Subcutaneous abdominal adipose tissue (tissue), 5 donors: ENCODE measurements at regions not wholly inside any gene's neighbourhood (a gene's known extent, or its start where the extent isn't known, plus 50 kb on each side); places are given as distances from the start of the nearest gene placed in this dataset.

Source experiments
- H3K27ac ChIP-seq: one replicate; pipeline ENCODE4 v1.7.0; 2013; ENCODE audit warnings: low read depth, mild to moderate bottlenecking, inconsistent platforms, low read length, moderate library complexity
- H3K27me3 ChIP-seq, 5 donors: one replicate each; pipeline ENCODE4 v1.7.0; 2013; ENCODE audit warnings: low read length in 5 of 5, inconsistent platforms in 1 of 5; ENCODE audit not compliant: control insufficient read depth in 5 of 5, insufficient read depth in 4 of 5
- H3K36me3 ChIP-seq, 5 donors: one replicate each; pipeline ENCODE4 v1.7.0; 2013; ENCODE audit warnings: low read length in 5 of 5; ENCODE audit not compliant: control insufficient read depth in 5 of 5, insufficient read depth in 5 of 5
- H3K4me1 ChIP-seq, 5 donors: one replicate each; pipeline ENCODE4 v1.7.0; 2013; ENCODE audit warnings: low read length in 5 of 5, mild to moderate bottlenecking in 3 of 5, moderate library complexity in 1 of 5; ENCODE audit not compliant: control insufficient read depth in 5 of 5, insufficient read depth in 5 of 5
- H3K4me3 ChIP-seq, 5 donors: one replicate each; pipeline ENCODE4 v1.7.0; 2013; ENCODE audit warnings: low read length in 5 of 5, low read depth in 1 of 5
- H3K9ac ChIP-seq, 5 donors: one replicate each; pipeline ENCODE4 v1.7.0; 2013; ENCODE audit warnings: low read length in 5 of 5, mild to moderate bottlenecking in 4 of 5, moderate library complexity in 3 of 5
- H3K9me3 ChIP-seq, 5 donors: one replicate each; pipeline ENCODE4 v1.7.0; 2013; ENCODE audit warnings: low read length in 5 of 5; ENCODE audit not compliant: control insufficient read depth in 5 of 5
- donor health status: healthy.
- donor health status: healthy.
- donor health status: healthy.
- donor health status: healthy.
- donor health status: healthy.

GRCh38 chr4:1503583-1504471 is 97.6 kb upstream of the NKX1-1 start:
- no peaks in the 10 kb centered on the region for H3K36me3 ChIP-seq
- H3K27me3 ChIP-seq, result peaks cover 0 to 39% (median 18%) of the 10 kb centered on the region in 5 donors
- H3K4me1 ChIP-seq, result peaks cover 0 to 19% (median 0%) of the 10 kb centered on the region in 5 donors
- no peak overlapping the region for H3K9ac ChIP-seq
- H3K27ac ChIP-seq, result no peak overlapping the region
- no peak overlapping the region for H3K4me3 ChIP-seq
- no peaks in the 10 kb centered on the region for H3K9me3 ChIP-seq

GRCh38 chr4:1502976-1503375 is 96.7 kb upstream of the NKX1-1 start:
- H3K27ac ChIP-seq, result no peak overlapping the region
- H3K4me3 ChIP-seq, result no peak overlapping the region
- peaks cover 0 to 32% (median 14%) of the 10 kb centered on the region in 5 donors for H3K27me3 ChIP-seq

DNA sequence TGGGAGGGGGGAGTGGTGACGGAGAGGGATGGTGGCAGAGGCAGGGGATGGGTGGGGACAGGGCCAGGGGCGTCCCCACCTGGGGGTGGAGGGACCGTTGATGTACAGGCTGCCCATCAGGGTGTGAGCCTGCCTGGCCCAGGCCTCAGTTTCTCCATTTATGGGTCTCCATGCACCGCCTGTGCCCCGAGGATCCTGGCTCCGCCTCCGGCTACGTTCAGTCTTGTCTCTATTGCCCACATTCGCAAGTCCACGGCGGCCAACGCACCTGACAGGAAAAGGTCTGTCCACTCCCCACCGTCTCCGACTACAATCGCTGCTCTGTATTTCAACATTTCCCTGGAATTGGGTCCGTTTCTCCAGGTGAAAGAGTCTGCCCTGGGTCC is 96.3 kb upstream of the NKX1-1 start:
- Histone ChIP-seq H3K4me1 (peaks cover 0 to 19% (median 0%) of the 10 kb centered on the region in 5 donors), H3K9me3 (no peaks in the 10 kb centered on the region), H3K4me3 (no peak overlapping the region), H3K27ac (no peak overlapping the region), H3K36me3 (no peaks in the 10 kb centered on the region), H3K27me3 (peaks cover 0 to 30% (median 14%) of the 10 kb centered on the region in 5 donors), H3K9ac (no peak overlapping the region)

More at GRCh38 chr4:1502976-1503375, 96.7 kb upstream of the NKX1-1 start:
- no peak overlapping the region for H3K9ac ChIP-seq
- no peaks in the 10 kb centered on the region for H3K36me3 ChIP-seq
- peaks cover 0 to 19% (median 0%) of the 10 kb centered on the region in 5 donors for H3K4me1 ChIP-seq
- no peaks in the 10 kb centered on the region for H3K9me3 ChIP-seq

GRCh38 chr4:1501754-1502500 is 95.7 kb upstream of the NKX1-1 start:
- Histone ChIP-seq H3K4me3 (no peak overlapping the region), H3K36me3 (no peaks in the 10 kb centered on the region), H3K9ac (no peak overlapping the region), H3K4me1 (peaks cover 0 to 19% (median 0%) of the 10 kb centered on the region in 5 donors), H3K27ac (no peak overlapping the region), H3K27me3 (peaks cover 0 to 30% (median 14%) of the 10 kb centered on the region in 5 donors), H3K9me3 (no peaks in the 10 kb centered on the region)

- Histone ChIP-seq H3K9ac (no peak overlapping the region), H3K9me3 (no peaks in the 10 kb centered on the region), H3K4me3 (no peak overlapping the region), H3K4me1 (peaks cover 0 to 19% (median 0%) of the 10 kb centered on the region in 5 donors), H3K27me3 (peaks cover 0 to 30% (median 13%) of the 10 kb centered on the region in 5 donors), H3K27ac (no peak overlapping the region), H3K36me3 (no peaks in the 10 kb centered on the region)
These were observed 94.9 kb upstream of the NKX1-1 start for GRCh38 chr4:1500966-1501753.

DNA sequence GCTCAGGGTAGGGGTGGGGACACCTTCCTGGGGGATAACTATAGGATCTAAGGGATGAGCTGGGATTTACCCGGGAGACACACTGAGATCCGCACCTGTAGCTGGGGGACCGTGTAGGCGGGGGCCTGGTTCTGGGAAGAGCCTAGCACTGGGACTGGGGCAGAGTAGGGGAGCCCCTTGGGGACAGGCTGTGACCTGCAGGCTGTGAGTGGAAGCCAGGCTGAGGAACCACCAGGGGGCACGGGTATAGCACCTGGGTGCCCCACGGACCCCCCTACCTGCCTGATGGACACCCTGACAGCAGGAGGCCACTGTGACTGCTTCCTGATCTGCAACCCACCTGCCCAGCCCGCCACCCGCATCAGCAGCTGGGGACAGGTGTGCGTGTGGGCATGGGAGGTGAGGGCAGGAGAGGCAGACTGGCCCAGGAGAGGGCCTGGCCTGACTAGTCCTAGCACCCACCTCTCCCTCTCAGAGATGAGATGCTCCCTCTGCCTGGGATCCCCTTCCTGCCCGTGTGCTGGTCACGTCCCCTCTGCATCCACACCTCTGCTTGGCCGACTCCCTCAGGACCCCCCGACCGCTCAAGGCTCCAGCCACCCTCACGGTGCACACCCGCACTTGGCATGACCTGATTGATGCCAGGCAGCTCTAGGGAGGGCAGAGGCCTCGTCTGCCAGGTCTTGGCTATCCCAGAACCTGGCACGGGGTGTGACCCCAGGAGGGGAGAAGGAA is 94.2 kb upstream of the NKX1-1 start:
- H3K27me3 ChIP-seq, result peaks cover 0 to 29% (median 6%) of the 10 kb centered on the region in 5 donors
- no peaks in the 10 kb centered on the region for H3K36me3 ChIP-seq
- H3K4me3 ChIP-seq, result no peak overlapping the region
- peaks cover 0 to 19% (median 0%) of the 10 kb centered on the region in 5 donors for H3K4me1 ChIP-seq
- H3K9ac ChIP-seq, result no peak overlapping the region
- no peak overlapping the region for H3K27ac ChIP-seq
- H3K9me3 ChIP-seq, result no peaks in the 10 kb centered on the region

DNA sequence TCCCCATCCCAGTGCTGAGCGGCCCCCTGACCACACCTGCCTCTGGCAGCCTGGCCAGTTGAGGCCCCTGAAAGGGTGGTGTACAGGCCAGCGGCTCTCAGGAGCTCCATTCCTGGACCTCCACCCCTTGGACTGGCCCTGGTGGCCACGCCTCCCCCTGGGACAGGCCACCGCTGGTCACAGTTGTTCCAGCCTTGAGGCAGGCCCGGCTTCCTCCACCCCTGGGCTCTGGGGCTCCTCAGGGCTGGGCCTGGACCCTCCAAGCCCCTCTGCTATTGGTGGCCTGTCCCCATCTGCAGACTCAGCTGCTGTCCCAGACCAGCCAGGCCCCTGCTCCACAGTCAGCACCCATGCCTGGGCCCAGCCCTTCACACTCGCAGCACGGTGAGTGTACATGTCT is 93.2 kb upstream of the NKX1-1 start:
- Histone ChIP-seq H3K4me3 (no peak overlapping the region), H3K27ac (no peak overlapping the region), H3K36me3 (no peaks in the 10 kb centered on the region), H3K27me3 (peaks cover 0 to 24% (median 11%) of the 10 kb centered on the region in 5 donors), H3K4me1 (peaks cover 0 to 19% (median 0%) of the 10 kb centered on the region in 5 donors), H3K9ac (no peak overlapping the region), H3K9me3 (no peaks in the 10 kb centered on the region)

DNA sequence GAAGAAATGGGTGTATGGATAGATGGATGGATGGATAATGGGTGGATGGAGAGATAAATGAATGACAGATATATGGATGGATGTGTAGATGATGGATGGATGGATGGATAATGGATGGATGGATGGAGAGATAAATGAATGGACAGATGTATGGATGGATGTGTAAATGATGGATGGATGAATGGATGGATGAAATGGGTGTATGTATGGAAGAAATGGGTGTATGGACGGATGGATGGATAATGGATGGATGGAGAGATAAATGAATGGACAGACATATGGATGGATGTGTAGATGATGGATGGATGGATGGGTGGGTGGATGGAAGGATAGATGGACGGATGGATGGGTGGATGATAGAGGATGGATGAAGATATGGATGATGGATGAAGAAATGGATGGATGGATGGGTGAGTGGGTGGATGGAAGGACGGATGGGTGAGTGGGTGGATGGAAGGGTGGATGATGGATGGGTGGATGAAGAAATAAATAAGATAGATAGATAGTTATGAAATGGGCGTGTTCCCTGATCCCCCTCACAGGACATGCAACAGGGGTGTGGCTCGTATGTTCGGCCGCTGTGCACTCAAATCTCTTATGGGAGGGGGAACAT is 91.1 kb upstream of the NKX1-1 start:
- no peak overlapping the region for H3K4me3 ChIP-seq
- H3K36me3 ChIP-seq, result no peaks in the 10 kb centered on the region
- no peaks in the 10 kb centered on the region for H3K9me3 ChIP-seq
- no peak overlapping the region for H3K9ac ChIP-seq
- no peak overlapping the region for H3K27ac ChIP-seq
- peaks cover 8 to 32% (median 14%) of the 10 kb centered on the region in 5 donors for H3K27me3 ChIP-seq
- H3K4me1 ChIP-seq, result peaks cover 0 to 12% (median 0%) of the 10 kb centered on the region in 5 donors

DNA sequence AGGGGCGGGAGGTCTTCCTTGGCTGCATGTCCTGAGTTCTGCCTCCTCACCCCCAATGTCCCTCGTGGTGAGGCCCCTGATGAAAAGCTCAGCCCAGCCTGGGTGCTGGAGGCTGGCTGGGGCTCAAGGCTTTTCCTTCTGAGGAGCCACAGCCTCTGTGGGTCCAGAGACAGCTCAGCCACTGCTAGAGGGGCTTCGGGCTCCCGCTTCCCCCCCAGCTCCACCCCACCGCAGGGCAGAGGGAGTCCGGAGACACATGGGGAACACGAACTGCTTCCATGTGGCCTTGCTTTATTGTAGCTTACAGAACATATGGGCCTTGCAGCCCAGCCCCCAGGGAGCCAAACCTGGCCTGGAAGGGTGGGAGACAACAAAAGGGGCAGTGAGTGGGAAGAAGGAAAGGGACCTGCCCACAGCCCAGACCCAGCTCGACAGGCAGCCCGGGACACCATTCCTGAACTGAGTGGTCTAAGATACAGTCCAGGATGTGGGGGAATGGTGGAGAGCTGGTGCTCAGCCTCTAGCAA is 89.9 kb upstream of the NKX1-1 start:
- Histone ChIP-seq H3K36me3 (no peaks in the 10 kb centered on the region), H3K27me3 (peaks cover 17 to 40% (median 21%) of the 10 kb centered on the region in 5 donors), H3K9me3 (no peaks in the 10 kb centered on the region)

More for the DNA sequence above, 89.9 kb upstream of the NKX1-1 start:
- H3K4me3 ChIP-seq, result no peak overlapping the region
- no peak overlapping the region for H3K9ac ChIP-seq
- H3K27ac ChIP-seq, result no peak overlapping the region
- H3K4me1 ChIP-seq, result peaks cover 0 to 1% (median 0%) of the 10 kb centered on the region in 5 donors
